IMR-90 (cell line): ENCODE measurements at regions not wholly inside any gene's neighbourhood (a gene's known extent, or its start where the extent isn't known, plus 50 kb on each side); places are given as distances from the start of the nearest gene placed in this dataset.

Experiments used
- ATAC-seq: fragments of 200-7000 bp; cut with Tn5 transposase; 2 replicates; pipeline ENCODE4 v1.9.1; 2020; ENCODE audit warnings: low read depth, mild to moderate bottlenecking, moderate library complexity
- BruUV-seq: library from RNA; stranded (reverse); fragments of 400-500 nt; replicated peaks from 2 replicates; lab custom pipeline; 2021; lab: Mats Ljungman, UMichigan
- CTCF ChIA-PET: fragments of 300-600 bp; formaldehyde crosslinking; extraction: SDS; loops from one replicate; lab custom pipeline; 2021; ENCODE audit warnings: antibody characterized with exemption; lab: Yijun Ruan, JAX
- POLR2A ChIA-PET: fragments of 300-600 bp; sonication (Branson Sonifier 250); formaldehyde crosslinking; loops from one replicate; lab custom pipeline; 2022; ENCODE audit warnings: antibody characterized with exemption; ENCODE audit not compliant: unreplicated experiment; lab: Charles Lee
- DNase-seq: peaks from one replicate; pipeline ENCODE4 v3.0.0; 2013
- H2AFZ ChIP-seq: replicated peaks from 2 replicates; pipeline ENCODE3; 2013; ENCODE audit warnings: low read length, mild to moderate bottlenecking; ENCODE audit not compliant: poor library complexity
- H2AK5ac ChIP-seq: 2 replicates; pipeline ENCODE4 v1.6.1; 2013; ENCODE audit warnings: low read depth, low read length, inconsistent platforms
- H2AK9ac ChIP-seq: replicated peaks from 2 replicates; pipeline ENCODE3; 2013; ENCODE audit warnings: mild to moderate bottlenecking, low read depth, low read length, moderate library complexity; ENCODE audit not compliant: poor library complexity
- H2BK120ac ChIP-seq: 2 replicates; pipeline ENCODE4 v1.6.1; 2013; ENCODE audit warnings: low read depth, low read length, inconsistent platforms
- H2BK15ac ChIP-seq: 3 replicates; pipeline ENCODE4 v1.6.1; 2013; ENCODE audit warnings: low read depth, low read length, inconsistent platforms
- H2BK20ac ChIP-seq: 2 replicates; pipeline ENCODE4 v1.6.1; 2013; ENCODE audit warnings: low read depth, mild to moderate bottlenecking, inconsistent platforms, low read length, moderate library complexity
- H2BK5ac ChIP-seq: 2 replicates; pipeline ENCODE4 v1.6.1; 2013; ENCODE audit warnings: mild to moderate bottlenecking, low read depth, low read length, inconsistent platforms; ENCODE audit not compliant: poor library complexity, severe bottlenecking
- H3K14ac ChIP-seq: replicated peaks from 2 replicates; pipeline ENCODE4 v1.6.1; 2013; ENCODE audit warnings: low read depth, low read length, inconsistent platforms
- H3K18ac ChIP-seq: 2 replicates; pipeline ENCODE4 v1.6.1; 2013; ENCODE audit warnings: low read depth, low read length, control low read depth
- H3K23ac ChIP-seq: 2 replicates; pipeline ENCODE4 v1.6.1; 2013; ENCODE audit warnings: low read depth, low read length, inconsistent platforms
- H3K27ac ChIP-seq: 2 replicates; pipeline ENCODE4 v1.5.1; 2013; ENCODE audit warnings: mild to moderate bottlenecking, control low read depth, low read length; ENCODE audit not compliant: insufficient read depth
- H3K27me3 ChIP-seq: 2 replicates; pipeline ENCODE4 v1.6.1; 2013; ENCODE audit warnings: low read length; ENCODE audit not compliant: control insufficient read depth, insufficient read depth
- H3K36me3 ChIP-seq: 2 replicates; pipeline ENCODE4 v1.6.1; 2013; ENCODE audit warnings: low read length, mixed read lengths; ENCODE audit not compliant: control insufficient read depth, insufficient read depth
- H3K4ac ChIP-seq: 2 replicates; pipeline ENCODE4 v1.6.1; 2013; ENCODE audit warnings: low read depth, low read length, inconsistent platforms
- H3K4me1 ChIP-seq: 2 replicates; pipeline ENCODE4 v1.6.1; 2013; ENCODE audit warnings: low read length, mixed read lengths; ENCODE audit not compliant: control insufficient read depth, insufficient read depth
- H3K4me2 ChIP-seq: 2 replicates; pipeline ENCODE4 v1.6.1; 2013; ENCODE audit warnings: low read depth, mild to moderate bottlenecking, control low read depth, low read length, moderate library complexity
- H3K4me3 ChIP-seq: 2 replicates; pipeline ENCODE4 v1.5.1; 2013; ENCODE audit warnings: low read depth, mild to moderate bottlenecking, control low read depth, low read length, moderate library complexity; ENCODE audit not compliant: insufficient read depth
- H3K56ac ChIP-seq: 2 replicates; pipeline ENCODE4 v1.6.1; 2013; ENCODE audit warnings: low read length, inconsistent platforms; ENCODE audit not compliant: insufficient read depth; ENCODE audit errors: extremely low read depth
- H3K79me1 ChIP-seq, 2 experiments: 2 replicates each; pipeline ENCODE4 v1.6.1; 2013; ENCODE audit warnings: low read length in 2 of 2, inconsistent platforms in 1 of 2, low read depth in 1 of 2
- H3K9ac ChIP-seq: 2 replicates; pipeline ENCODE4 v1.6.1; 2013; ENCODE audit warnings: low read depth, low read length, control low read depth
- H3K9me1 ChIP-seq: 2 replicates; pipeline ENCODE4 v1.6.1; 2013; ENCODE audit warnings: low read length, inconsistent platforms; ENCODE audit not compliant: insufficient read depth
- H3K9me3 ChIP-seq: 2 replicates; pipeline ENCODE4 v1.6.1; 2013; ENCODE audit warnings: low read length; ENCODE audit not compliant: control insufficient read depth, insufficient read depth
- H4K20me1 ChIP-seq: 2 replicates; pipeline ENCODE4 v1.6.1; 2013; ENCODE audit warnings: low read length, inconsistent platforms; ENCODE audit not compliant: insufficient read depth
- H4K5ac ChIP-seq: 2 replicates; pipeline ENCODE4 v1.6.1; 2013; ENCODE audit warnings: mild to moderate bottlenecking, low read depth, low read length, control low read depth
- H4K8ac ChIP-seq, 2 experiments: 2 replicates each; pipeline ENCODE4 v1.6.1; 2013; ENCODE audit warnings: low read depth in 2 of 2, low read length in 2 of 2, control low read depth in 1 of 2, inconsistent platforms in 1 of 2
- H4K91ac ChIP-seq: 2 replicates; pipeline ENCODE4 v1.6.1; 2013; ENCODE audit warnings: low read depth, low read length, inconsistent platforms; ENCODE audit not compliant: insufficient read depth
- BHLHE40 ChIP-seq: fragments of 150-350 bp; IDR thresholded peaks from 2 replicates; pipeline ENCODE4 v1.6.1; 2016; ENCODE audit warnings: mild to moderate bottlenecking, low read depth, low read length
- WGBS, 2 experiments: methylation state at CpG; one replicate each; pipeline versions ENCODE4 v1.1.5 to v1.1.7; 2013; ENCODE audit warnings: missing lambda C conversion rate in 2 of 2; ENCODE audit not compliant: insufficient read length in 1 of 2; ENCODE audit errors: extremely low coverage in 2 of 2; 5-methylcytosine and 5-hydroxymethylcytosine counted together
- dilution Hi-C: fragments of 300-500 bp; cut with HindIII; formaldehyde crosslinking; loops from one replicate; pipeline ENCODE4 v1.14.3; 2018; ENCODE audit warnings: low sequenced_read_pairs; ENCODE audit not compliant: unreplicated experiment
- in situ Hi-C: fragments of 300-500 bp; cut with MboI; formaldehyde crosslinking; loops from 3 replicates; pipeline ENCODE4 v1.14.3; 2019; ENCODE audit warnings: low sequenced_read_pairs, inconsistent platforms, mixed read lengths
- intact Hi-C: fragments of 100-400 bp; cut with micrococcal nuclease; formaldehyde crosslinking; loops from 2 replicates; pipeline ENCODE4 v1.10.0; 2022

- H2AK9ac ChIP-seq = no peak overlapping the region
- H4K5ac ChIP-seq = no peak overlapping the region
- H3K27ac ChIP-seq = no peak overlapping the region
- no peak overlapping the region for H2BK15ac ChIP-seq
- H3K27me3 ChIP-seq = no peaks in the 10 kb centered on the region
- H3K4me3 ChIP-seq = no peak overlapping the region
- no peak overlapping the region for H2BK5ac ChIP-seq
- no peaks in the 10 kb centered on the region for H3K9me1 ChIP-seq
- H2BK120ac ChIP-seq = no peak overlapping the region
- peaks cover 8% of the 10 kb centered on the region for H3K9me3 ChIP-seq
- no peak overlapping the region for H2BK20ac ChIP-seq
- H4K91ac ChIP-seq = no peak overlapping the region
- intact Hi-C loops = no loop called here
- no peak overlapping the region for H3K4me2 ChIP-seq
- H3K14ac ChIP-seq = no peak overlapping the region
- H2AFZ ChIP-seq = no peak overlapping the region
- dilution Hi-C loops = no loop called here
- H3K4ac ChIP-seq = no peak overlapping the region
- no peaks in the 10 kb centered on the region for H3K36me3 ChIP-seq
- WGBS, 2 experiments = 67% methylated on average over 1 of the region's 1 CpG; no CpG with 5 or more reads in 1 of the 2 experiments
- no peaks in the 10 kb centered on the region for H3K79me1 ChIP-seq
- DNase-seq (no peak), ATAC-seq (no peak)
- no peaks in the 10 kb centered on the region for H3K4me1 ChIP-seq
- TF ChIP-seq BHLHE40 = no peak
- ChIA-PET POLR2A (no interaction called here), CTCF (no interaction called here)
- BruUV-seq = no TSS peak
- no peak overlapping the region for H2AK5ac ChIP-seq
- no peak overlapping the region for H3K9ac ChIP-seq
- in situ Hi-C loops = no loop called here
- H3K23ac ChIP-seq = no peak overlapping the region
- H3K56ac ChIP-seq = no peak overlapping the region
- no peak overlapping the region for H3K18ac ChIP-seq
- H4K20me1 ChIP-seq = no peaks in the 10 kb centered on the region
- H4K8ac ChIP-seq = no peak overlapping the region
These were observed 297.4 kb upstream of the VCX start for GRCh38 chrX:7545564-7545963.
